ENCODE measurements at regions not wholly inside any gene's neighbourhood (a gene's known extent, or its start where the extent isn't known, plus 50 kb on each side); places are given as distances from the start of the nearest gene placed in this dataset.

- no peaks in the 10 kb centered on the region for H3K4me1 ChIP-seq (ENCODE audit: control insufficient read depth in 5 of 5, insufficient read depth in 5 of 5, low read length in 5 of 5)
- 62 to 78% methylated on average over 5 of the region's 5 CpGs for WGBS, 2 donors
- DNase-seq (peak in 2 of 3 donors; percentile 5 to 16), ATAC-seq (ENCODE audit: insufficient read depth, low FRiP score) (no peak)
- H3K36me3 ChIP-seq (ENCODE audit: control insufficient read depth in 4 of 4, insufficient read depth in 4 of 4, low read length in 4 of 4), result no peaks in the 10 kb centered on the region
- no peak overlapping the region for H3K9ac ChIP-seq (ENCODE audit: insufficient read depth in 1 of 2, low read length in 2 of 2)
- H3K9me3 ChIP-seq (ENCODE audit: control insufficient read depth in 4 of 4, insufficient read depth in 3 of 4, low read length in 3 of 4), result peaks cover 0 to 5% (median 0%) of the 10 kb centered on the region in 4 donors
- no peak for TF ChIP-seq CTCF (IDR thresholded peaks at IDR 0.05; ENCODE audit: control extremely low read depth, extremely low read depth)
- H3K4me3 ChIP-seq, result no peak overlapping the region
- H3K27me3 ChIP-seq (ENCODE audit: control insufficient read depth in 3 of 3, insufficient read depth in 3 of 3, low read length in 2 of 3), result peaks cover 2 to 14% (median 6%) of the 10 kb centered on the region in 3 donors
- H3K27ac ChIP-seq (ENCODE audit: low read depth in 1 of 2, low read length in 1 of 2), result no peak overlapping the region
These were observed 61.2 kb upstream of the RAI2 start for GRCh38 chrX:17922303-17922702.

GRCh38 chrX:17919896-17920446 is 58.9 kb upstream of the RAI2 start:
- Histone ChIP-seq H3K27me3 (ENCODE audit: control insufficient read depth in 3 of 3, insufficient read depth in 3 of 3, low read length in 2 of 3) (peaks cover 0 to 23% (median 10%) of the 10 kb centered on the region in 3 donors), H3K36me3 (ENCODE audit: control insufficient read depth in 4 of 4, insufficient read depth in 4 of 4, low read length in 4 of 4) (no peaks in the 10 kb centered on the region), H3K27ac (ENCODE audit: low read depth in 1 of 2, low read length in 1 of 2) (no peak overlapping the region), H3K9me3 (ENCODE audit: control insufficient read depth in 4 of 4, insufficient read depth in 3 of 4, low read length in 3 of 4) (peaks cover 0 to 2% (median 0%) of the 10 kb centered on the region in 4 donors), H3K4me3 (no peak overlapping the region), H3K9ac (ENCODE audit: insufficient read depth in 1 of 2, low read length in 2 of 2) (no peak overlapping the region), H3K4me1 (ENCODE audit: control insufficient read depth in 5 of 5, insufficient read depth in 5 of 5, low read length in 5 of 5) (no peaks in the 10 kb centered on the region)
- no peak for ATAC-seq (ENCODE audit: insufficient read depth, low FRiP score)
- peak in 2 of 3 donors; percentile 12 to 15 for DNase-seq
- 66 to 76% methylated on average over 6 of the region's 6 CpGs for WGBS, 2 donors
- no peak for TF ChIP-seq CTCF (IDR thresholded peaks at IDR 0.05; ENCODE audit: control extremely low read depth, extremely low read depth)

- no peaks in the 10 kb centered on the region for H3K36me3 ChIP-seq (ENCODE audit: control insufficient read depth in 4 of 4, insufficient read depth in 4 of 4, low read length in 4 of 4)
- H3K4me1 ChIP-seq (ENCODE audit: control insufficient read depth in 5 of 5, insufficient read depth in 5 of 5, low read length in 5 of 5), result no peaks in the 10 kb centered on the region
- ATAC-seq (ENCODE audit: insufficient read depth, low FRiP score), result no peak
- DNase-seq, result no peak
- no peak overlapping the region for H3K27ac ChIP-seq (ENCODE audit: low read depth in 1 of 2, low read length in 1 of 2)
- 83 to 89% methylated on average over 4 of the region's 4 CpGs for WGBS, 2 donors
- H3K9me3 ChIP-seq (ENCODE audit: control insufficient read depth in 4 of 4, insufficient read depth in 3 of 4, low read length in 3 of 4), result peaks cover 0 to 7% (median 0%) of the 10 kb centered on the region in 4 donors
- no peak overlapping the region for H3K4me3 ChIP-seq
- no peak for TF ChIP-seq CTCF (IDR thresholded peaks at IDR 0.05; ENCODE audit: control extremely low read depth, extremely low read depth)
- peaks cover 0 to 30% (median 16%) of the 10 kb centered on the region in 3 donors for H3K27me3 ChIP-seq (ENCODE audit: control insufficient read depth in 3 of 3, insufficient read depth in 3 of 3, low read length in 2 of 3)
- no peak overlapping the region for H3K9ac ChIP-seq (ENCODE audit: insufficient read depth in 1 of 2, low read length in 2 of 2)
These were observed 57.0 kb upstream of the RAI2 start for GRCh38 chrX:17917945-17918577.
